GM12874 (cell line): ENCODE measurements at regions not wholly inside any gene's neighbourhood (a gene's known extent, or its start where the extent isn't known, plus 50 kb on each side); places are given as distances from the start of the nearest gene placed in this dataset.

Experiments used
- CTCF ChIP-seq: IDR thresholded peaks from 2 replicates; pipeline ENCODE4 v1.5.1; 2011; ENCODE audit warnings: low read depth, mild to moderate bottlenecking, control low read depth, low read length, moderate library complexity; ENCODE audit not compliant: insufficient read depth

- TF ChIP-seq CTCF: peak; percentile 83
Observed at GRCh38 chr20:12012241-12013222, 94.8 kb downstream of the BTBD3 start.

GRCh38 chr20:12014276-12014675 lies 96.6 kb downstream of the BTBD3 start:
- TF ChIP-seq CTCF: no peak

GRCh38 chr20:12014736-12015135 lies 97.0 kb downstream of the BTBD3 start:
- TF ChIP-seq CTCF: no peak

- no peak for TF ChIP-seq CTCF
Observed at GRCh38 chr20:12016291-12016690, 98.6 kb downstream of the BTBD3 start.

GRCh38 chr20:12019715-12020114 lies 102.0 kb downstream of the BTBD3 start:
- no peak for TF ChIP-seq CTCF

GRCh38 chr20:12020846-12021245 lies 103.2 kb downstream of the BTBD3 start:
- TF ChIP-seq CTCF: no peak

- TF ChIP-seq CTCF: no peak
Observed at GRCh38 chr20:12022126-12022525, 104.4 kb downstream of the BTBD3 start.
